ENCODE measurements at regions not wholly inside any gene's neighbourhood (a gene's known extent, or its start where the extent isn't known, plus 50 kb on each side); places are given as distances from the start of the nearest gene placed in this dataset.
"Not testable (repeated sequence)": the region's sequence is repeated elsewhere in the genome, so short reads cannot be mapped to it uniquely, and the experiment has no call there.

DNA sequence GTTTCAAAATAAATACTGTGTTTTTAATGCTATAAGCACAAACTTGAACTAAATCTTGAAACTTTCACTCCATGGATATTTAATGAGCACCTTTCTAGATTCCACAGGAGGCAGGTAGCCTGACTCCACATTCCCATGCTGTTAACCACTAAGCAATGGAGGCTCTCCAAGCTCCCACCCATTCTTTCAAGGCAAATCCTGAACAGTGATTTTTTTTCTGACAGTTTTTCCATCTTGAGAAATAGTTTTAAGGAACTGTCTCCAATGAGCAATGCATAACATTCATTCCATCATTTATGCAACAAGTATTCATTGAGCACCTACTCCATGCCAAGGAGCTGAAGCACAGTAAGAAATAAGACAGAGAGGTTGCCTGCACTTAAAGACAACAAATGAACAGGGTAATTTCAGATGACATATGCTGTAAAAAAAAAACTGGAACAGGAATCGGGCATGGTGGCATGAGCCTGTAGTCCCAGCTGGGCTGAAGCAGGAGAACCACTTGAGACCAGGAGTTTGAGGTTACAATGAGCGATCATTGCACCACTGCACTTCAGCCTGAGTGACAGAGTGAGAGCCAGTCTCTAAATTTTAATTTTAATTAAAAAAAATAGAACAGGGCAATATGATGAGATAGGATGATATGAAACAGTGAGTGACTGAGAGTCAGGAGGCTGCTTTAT lies 102.3 kb upstream of the CPSF6 start:
- no peak for DNase-seq

- DNase-seq = no peak
These were observed 98.3 kb upstream of the CPSF6 start for GRCh38 chr12:69141074-69141473.

DNA sequence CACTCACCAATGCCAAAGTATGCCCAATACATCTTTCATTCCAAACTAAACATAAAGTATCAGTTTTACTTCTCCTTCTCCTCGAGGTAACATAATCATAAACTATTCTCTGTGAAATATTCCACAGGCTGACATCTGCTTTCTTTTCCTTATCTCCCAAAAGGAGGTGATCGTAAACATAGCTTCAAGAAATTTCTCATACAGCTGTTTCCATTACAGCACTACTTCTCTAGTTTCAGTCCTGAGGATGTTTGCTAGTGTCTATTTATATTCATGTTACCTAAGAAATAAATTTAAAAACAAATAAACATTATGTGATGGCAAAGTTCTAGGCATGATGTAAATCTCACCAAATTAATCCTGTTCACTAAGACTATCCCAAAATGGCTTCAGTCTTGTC lies 90.1 kb upstream of the CPSF6 start:
- DNase-seq = no peak

DNA sequence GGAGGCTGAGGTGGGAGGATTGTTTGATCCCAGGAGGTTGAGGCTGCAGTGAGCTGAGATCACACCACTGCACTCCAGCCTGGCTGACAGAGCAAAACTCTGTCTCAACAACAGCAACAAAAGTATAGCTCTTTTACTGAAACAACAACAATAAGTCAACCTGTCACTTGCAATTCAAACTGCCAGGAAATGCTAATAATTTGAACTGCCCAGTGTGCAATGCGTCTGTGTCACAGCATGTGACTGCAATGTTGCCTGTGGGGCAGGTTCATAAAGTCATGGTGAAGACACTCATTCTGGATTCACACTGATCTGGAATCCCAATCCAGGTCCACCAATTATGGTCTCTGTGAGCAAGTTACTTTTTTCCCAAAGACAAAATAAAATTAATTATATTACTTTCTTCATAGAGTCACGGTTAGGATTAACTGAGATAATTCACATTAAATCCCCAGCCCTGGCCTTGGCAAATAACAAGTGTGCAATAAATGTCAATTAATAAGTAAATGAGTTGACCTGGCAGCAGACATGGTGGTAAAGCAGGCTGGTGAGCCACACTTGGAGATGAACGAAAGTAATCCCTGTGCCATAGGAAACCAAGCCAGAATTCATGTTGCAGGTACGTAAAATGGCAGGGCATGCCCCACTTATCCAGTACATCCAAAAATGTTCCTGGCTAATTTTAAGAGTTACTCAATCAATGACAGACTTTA lies 89.1 kb upstream of the CPSF6 start:
- DNase-seq = no peak

GRCh38 chr12:69150796-69151127 lies 88.6 kb upstream of the CPSF6 start:
- no peak for DNase-seq

DNA sequence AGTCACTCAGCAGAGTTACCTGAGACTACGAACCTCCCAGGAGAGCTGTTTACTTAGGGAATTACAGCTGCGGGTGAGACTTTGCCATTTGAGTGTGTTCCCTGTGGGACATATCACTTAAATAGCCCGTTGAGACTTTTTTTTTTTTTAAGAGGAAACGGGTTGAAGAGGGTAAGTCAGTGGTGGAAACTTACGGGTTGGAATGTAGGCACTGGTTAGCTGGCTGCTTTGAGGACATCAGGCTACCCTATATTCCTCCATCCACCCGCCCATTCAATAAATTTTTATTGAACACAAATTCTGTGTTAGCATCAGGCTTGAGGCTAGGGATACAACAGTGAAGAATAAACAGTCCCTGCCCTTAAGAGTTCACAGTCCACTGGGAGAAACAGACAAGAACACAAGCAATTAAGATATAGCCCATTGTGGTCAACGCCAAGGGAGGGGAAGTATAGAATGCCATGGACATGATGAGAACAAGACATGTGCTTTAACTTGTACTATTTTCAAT lies 88.1 kb upstream of the CPSF6 start:
- no peak for DNase-seq

- peak; percentile 33 to 48 for DNase-seq
These were observed 84.6 kb upstream of the CPSF6 start for GRCh38 chr12:69154585-69155363.

GRCh38 chr12:69157023-69157655 lies 82.2 kb upstream of the CPSF6 start:
- peak; percentile 76 to 79 for DNase-seq

DNA sequence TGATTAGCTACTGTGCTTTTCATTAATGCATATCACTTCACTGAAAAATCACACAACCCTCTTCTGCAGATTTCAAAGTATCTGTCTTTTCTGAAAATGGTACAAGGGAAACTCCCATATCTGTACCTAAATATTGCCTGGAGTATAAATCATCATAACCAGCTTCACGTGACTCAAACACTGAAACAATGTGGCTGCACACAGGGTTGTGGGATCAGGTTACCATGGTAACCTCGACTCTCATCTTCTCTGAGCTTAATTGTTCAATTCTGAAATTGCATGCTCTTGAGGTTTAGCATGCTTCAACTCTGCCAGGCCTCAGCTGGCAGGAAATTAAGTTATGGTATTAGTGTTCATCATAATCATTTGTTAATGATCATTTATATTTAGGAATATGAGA lies 77.5 kb upstream of the CPSF6 start:
- DNase-seq = no peak

GRCh38 chr12:69163681-69164362 lies 75.5 kb upstream of the CPSF6 start:
- DNase-seq = no peak

DNA sequence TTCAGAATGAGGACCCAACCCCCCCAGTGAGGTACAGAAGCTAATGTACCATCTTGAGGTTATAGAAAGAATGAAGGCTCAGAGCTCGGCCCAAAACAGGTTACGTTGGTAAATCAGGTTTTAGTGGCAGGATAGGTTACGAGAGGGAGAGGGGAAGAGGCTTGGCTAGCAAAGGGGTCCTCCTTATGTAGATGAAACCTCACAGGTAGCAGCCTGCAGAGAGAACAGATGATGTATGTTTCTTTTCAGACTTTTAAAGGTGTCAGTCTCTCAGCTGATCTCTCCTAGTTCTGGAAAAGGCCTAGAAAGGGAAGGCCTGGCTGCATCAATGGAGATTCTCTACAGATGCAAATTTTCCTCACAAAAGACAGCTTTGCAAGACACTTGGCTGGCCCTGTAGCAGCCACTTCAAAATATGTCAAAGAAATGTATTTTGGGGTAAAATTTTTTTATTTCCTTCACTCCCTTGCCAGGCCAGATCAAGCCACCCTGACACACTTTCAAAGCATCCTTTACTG lies 71.7 kb upstream of the CPSF6 start:
- DNase-seq = no peak

GRCh38 chr12:69168363-69168762 lies 71.0 kb upstream of the CPSF6 start:
- DNase-seq = no peak

DNA sequence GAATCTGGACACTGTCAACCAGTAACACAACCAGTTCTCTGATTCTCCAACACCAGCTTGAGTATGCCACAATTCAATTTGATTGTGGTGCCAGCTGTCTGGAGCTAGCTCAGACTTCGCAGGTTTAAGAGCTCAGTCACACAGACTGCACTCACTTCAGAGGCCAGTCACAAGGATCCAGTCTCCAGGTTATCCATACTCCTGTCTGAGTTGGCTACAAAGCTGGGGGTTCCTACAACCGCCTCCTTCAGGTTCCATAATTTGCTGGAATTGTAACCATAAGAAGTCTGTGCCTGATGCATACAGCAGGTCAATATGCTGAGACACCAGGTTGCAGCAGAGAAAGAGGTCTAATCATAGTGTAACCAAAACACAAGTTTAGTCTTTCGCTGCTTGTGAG lies 70.5 kb upstream of the CPSF6 start:
- DNase-seq = no peak

- no peak for DNase-seq
These were observed 69.1 kb upstream of the CPSF6 start for GRCh38 chr12:69170293-69170692.

- no peak for DNase-seq
These were observed 67.5 kb upstream of the CPSF6 start for GRCh38 chr12:69171881-69172280.

DNA sequence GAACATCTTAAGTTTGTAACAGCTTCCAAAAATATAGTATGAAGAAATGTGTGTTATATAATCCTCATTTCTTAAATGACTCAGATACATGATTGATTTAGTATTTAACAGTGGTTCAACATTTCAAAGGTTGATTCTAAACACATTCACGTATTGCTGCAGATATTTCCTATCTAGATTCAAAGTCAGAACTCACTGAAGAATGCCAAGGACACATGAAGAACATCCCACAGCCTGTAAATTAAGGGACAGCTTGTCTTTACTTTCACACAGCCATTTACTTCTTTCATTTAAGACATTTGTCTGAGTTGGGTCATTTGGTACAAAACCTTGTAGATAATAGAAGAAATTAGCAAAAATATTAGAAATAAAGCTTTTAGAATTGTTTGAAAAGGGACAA lies 66.9 kb upstream of the CPSF6 start:
- no peak for DNase-seq

DNA sequence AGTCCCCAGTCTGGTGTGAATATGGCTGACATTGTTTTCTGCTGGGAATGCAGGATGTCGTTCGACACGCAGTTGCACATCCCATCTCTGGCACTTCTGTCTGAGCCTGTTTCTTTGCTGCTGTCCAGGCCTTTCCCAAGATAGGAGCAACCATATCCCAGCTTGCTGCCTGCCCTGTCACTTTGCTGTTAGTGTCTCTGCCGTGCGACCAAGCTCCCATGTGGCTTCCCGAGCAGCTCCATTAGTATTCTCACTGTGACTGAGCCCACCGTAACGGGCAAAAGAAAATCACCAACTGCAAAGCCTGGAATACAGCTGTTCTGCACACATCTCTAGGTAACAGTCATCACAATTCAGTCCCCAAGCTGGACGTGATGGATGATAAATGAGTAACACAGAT lies 66.0 kb upstream of the CPSF6 start:
- no peak for DNase-seq

DNA sequence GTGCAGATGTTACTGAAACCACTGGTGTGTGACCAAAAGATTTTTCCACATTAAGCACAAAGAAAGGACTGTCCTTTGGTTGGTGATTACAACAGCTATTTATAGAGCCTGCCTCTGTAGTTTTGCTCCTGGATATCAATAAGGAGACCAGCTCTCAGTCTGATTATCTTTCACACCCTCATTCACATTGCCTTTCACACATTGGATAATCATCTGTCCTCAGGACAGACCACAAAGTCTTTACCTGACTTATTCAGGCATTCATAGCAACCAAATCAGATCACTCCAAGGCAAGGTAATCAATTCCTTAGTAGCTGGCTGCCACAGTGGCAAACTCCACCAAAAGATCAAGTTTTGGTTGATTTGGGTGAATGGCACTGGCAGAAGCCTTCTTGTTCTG lies 59.6 kb upstream of the CPSF6 start:
- DNase-seq = no peak

- not testable (repeated sequence) for DNase-seq
These were observed 51.8 kb upstream of the CPSF6 start for GRCh38 chr12:69187572-69187971.

- DNase-seq = no peak
These were observed 49.9 kb upstream of the CPSF6 start for GRCh38 chr12:69189378-69189978.

Data from SHP77 (cell line).